Activated T-helper 2 cell treated with anti-CD3 and anti-CD28 coated beads, Interferon-gamma antibody, Interleukin-2, Interleukin-4, amounts not matched to agents 10 μg/mL and 5 μg/mL and 100 μg/mL, durations not matched to agents 14 hours and 24 hours and 36 hours (primary cell): ENCODE measurements at regions not wholly inside any gene's neighbourhood (a gene's known extent, or its start where the extent isn't known, plus 50 kb on each side); places are given as distances from the start of the nearest gene placed in this dataset.
"Not testable (repeated sequence)": the region's sequence is repeated elsewhere in the genome, so short reads cannot be mapped to it uniquely, and the experiment has no call there.

Source experiments
- DNase-seq: peaks from one replicate; pipeline ENCODE4 v3.0.0; 2021; ENCODE audit warnings: low spot score
- H3K27ac Mint-ChIP-seq: one replicate; pipeline ENCODE4 v1.8.0; 2021; ENCODE audit warnings: mixed read lengths
- H3K27me3 Mint-ChIP-seq: one replicate; pipeline ENCODE4 v1.8.0; 2021; ENCODE audit warnings: low read depth, mixed read lengths
- H3K36me3 Mint-ChIP-seq: one replicate; pipeline ENCODE4 v1.8.0; 2021; ENCODE audit warnings: low read depth, mixed read lengths
- H3K4me1 Mint-ChIP-seq: one replicate; pipeline ENCODE4 v1.8.0; 2021; ENCODE audit warnings: low read depth, mixed read lengths
- H3K4me3 Mint-ChIP-seq: one replicate; pipeline ENCODE4 v1.8.0; 2021; ENCODE audit warnings: low read depth, mild to moderate bottlenecking, moderate library complexity, mixed read lengths
- H3K9me3 Mint-ChIP-seq: one replicate; pipeline ENCODE4 v1.8.0; 2021; ENCODE audit warnings: mixed read lengths
- intact Hi-C: fragments of 100-400 bp; cut with micrococcal nuclease; formaldehyde crosslinking; loops from one replicate; pipeline ENCODE4 v1.15.1; 2023

- H3K4me3 Mint-ChIP-seq = no peak overlapping the region
- H3K27me3 Mint-ChIP-seq = no peaks in the 10 kb centered on the region
- H3K36me3 Mint-ChIP-seq = no peaks in the 10 kb centered on the region
- no peak for DNase-seq
- H3K27ac Mint-ChIP-seq = no peak overlapping the region
- intact Hi-C loops = no loop called here
- H3K4me1 Mint-ChIP-seq = peaks cover 2% of the 10 kb centered on the region
- peaks cover 6% of the 10 kb centered on the region for H3K9me3 Mint-ChIP-seq
Observed at GRCh38 chr6:84569882-84570281, 194.5 kb downstream of the TBX18 start.

- H3K4me1 Mint-ChIP-seq = no peaks in the 10 kb centered on the region
Observed at GRCh38 chr6:84568971-84569370, 195.4 kb downstream of the TBX18 start.

GRCh38 chr6:84565718-84566117, 198.7 kb downstream of the TBX18 start:
- not testable (repeated sequence) for H3K36me3 Mint-ChIP-seq, H3K9me3 Mint-ChIP-seq, H3K4me3 Mint-ChIP-seq

More at GRCh38 chr6:84568971-84569370, 195.4 kb downstream of the TBX18 start:
- no peaks in the 10 kb centered on the region for H3K27me3 Mint-ChIP-seq
- intact Hi-C loops = no loop called here
- H3K27ac Mint-ChIP-seq = no peak overlapping the region
- H3K36me3 Mint-ChIP-seq = no peaks in the 10 kb centered on the region
- H3K9me3 Mint-ChIP-seq = peaks cover 6% of the 10 kb centered on the region
- DNase-seq = no peak
- H3K4me3 Mint-ChIP-seq = no peak overlapping the region

DNA sequence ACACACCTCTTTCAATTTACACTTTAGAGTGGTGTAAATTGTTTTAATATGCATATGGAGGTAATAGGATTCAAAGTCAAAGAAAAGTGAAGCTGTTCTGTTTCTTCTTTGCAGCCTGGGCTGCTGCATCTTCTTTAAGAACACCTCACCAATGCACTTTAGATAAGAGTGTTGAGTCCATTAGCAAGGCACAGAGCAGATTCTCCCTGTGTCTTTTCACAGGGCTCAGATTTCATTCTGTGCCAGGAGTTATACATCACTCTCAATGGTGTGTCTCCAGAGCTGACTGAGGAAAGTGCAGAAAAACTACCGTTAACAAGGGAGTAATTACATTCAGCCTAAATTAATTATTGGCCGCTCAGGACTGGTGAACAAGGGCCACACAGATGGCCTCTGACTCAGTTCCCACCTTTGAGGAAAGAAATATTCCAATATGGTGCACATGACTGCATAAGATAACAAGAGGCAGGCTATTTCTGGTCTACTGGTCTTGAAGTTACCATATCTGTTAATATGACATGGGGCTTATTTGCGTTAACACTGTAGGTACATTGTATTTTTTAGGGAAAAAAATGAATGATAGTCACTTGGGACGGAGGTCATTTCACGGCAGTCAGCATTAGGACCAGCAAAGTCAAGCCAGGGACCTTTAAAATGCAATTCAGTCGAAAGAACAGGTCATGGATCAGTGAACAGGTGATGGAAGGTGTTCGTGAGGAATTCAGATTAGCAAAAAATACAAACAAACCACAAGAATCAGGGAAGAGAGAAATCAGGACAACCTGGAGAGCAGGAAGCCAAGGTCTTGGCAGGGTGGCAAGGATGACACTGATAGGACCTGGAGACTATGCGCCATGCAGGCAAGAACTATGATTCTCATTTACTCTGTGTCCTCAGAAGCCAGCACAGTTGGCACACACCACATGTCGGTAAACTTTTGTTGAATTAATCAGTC, 203.7 kb downstream of the TBX18 start:
- Mint-ChIP-seq H3K4me1 (no peaks in the 10 kb centered on the region), H3K4me3 (no peak overlapping the region), H3K36me3 (no peaks in the 10 kb centered on the region), H3K9me3 (no peaks in the 10 kb centered on the region), H3K27ac (no peak overlapping the region), H3K27me3 (no peaks in the 10 kb centered on the region)
- intact Hi-C loops = no loop called here
- DNase-seq = no peak

More at GRCh38 chr6:84565718-84566117, 198.7 kb downstream of the TBX18 start:
- DNase-seq, H3K27me3 Mint-ChIP-seq, H3K27ac Mint-ChIP-seq, H3K4me1 Mint-ChIP-seq, intact Hi-C loops: not testable (repeated sequence)

DNA sequence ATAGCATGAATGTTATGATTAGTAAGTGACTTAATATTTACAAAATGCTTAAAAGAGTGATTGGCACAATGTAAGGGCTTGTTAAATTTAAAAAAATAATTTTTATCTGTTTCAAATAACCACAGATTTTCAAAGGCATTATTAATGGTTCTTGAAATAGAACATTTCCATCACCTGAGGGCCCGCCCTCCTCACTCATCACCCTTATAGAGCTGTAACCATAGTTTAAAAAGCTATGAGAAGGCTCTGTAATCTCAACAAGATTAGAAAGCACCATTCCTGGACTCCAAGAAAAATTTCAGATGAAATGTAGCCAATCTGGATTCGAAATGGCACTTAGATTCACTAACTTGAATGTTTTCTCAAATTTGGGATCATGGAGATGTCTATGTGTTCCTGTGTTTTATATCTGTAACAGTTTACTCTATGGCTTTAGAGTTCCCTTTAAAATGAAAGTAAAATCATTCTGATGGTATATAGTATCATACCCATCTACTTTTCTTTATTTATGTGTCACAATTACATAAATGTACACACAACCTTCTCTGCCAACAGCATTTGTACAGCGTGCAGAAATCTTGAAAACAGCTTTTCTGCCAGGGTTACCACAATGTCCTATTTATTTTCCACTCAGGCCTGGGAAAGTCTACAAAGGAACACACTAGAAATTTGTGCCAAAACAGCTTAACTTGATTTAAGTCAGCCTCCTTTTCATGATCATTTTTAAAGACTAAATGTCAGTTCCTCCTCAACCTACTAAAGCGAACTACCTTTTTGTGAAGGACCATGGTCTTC, 207.7 kb downstream of the TBX18 start:
- no peak for DNase-seq
- H3K27me3 Mint-ChIP-seq = no peaks in the 10 kb centered on the region
- no peaks in the 10 kb centered on the region for H3K36me3 Mint-ChIP-seq
- H3K9me3 Mint-ChIP-seq = peaks cover 11% of the 10 kb centered on the region
- no peak overlapping the region for H3K27ac Mint-ChIP-seq
- no peaks in the 10 kb centered on the region for H3K4me1 Mint-ChIP-seq
- H3K4me3 Mint-ChIP-seq = no peak overlapping the region
- intact Hi-C loops = no loop called here

DNA sequence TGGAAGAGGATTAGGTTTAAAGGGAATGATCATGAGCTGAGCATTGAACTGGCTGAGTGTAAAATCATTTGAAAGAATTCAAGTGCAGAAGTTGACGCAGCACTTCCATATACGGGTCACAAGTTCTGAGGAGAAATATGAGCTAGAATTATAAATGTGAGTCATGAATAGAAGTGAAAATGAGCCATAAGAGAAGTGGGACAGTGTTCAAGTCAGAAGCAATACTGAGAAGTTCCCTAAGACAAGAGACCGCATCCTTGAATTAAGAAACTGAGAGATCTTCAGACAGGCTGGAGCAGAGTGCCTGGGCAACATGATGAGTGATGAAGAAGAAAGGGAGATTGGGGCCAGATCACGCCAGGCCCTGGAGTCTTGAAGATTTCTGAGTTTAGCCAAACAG, 209.7 kb downstream of the TBX18 start:
- intact Hi-C loops = no loop called here
- no peak overlapping the region for H3K4me3 Mint-ChIP-seq
- H3K27ac Mint-ChIP-seq = no peak overlapping the region
- no peaks in the 10 kb centered on the region for H3K36me3 Mint-ChIP-seq
- no peaks in the 10 kb centered on the region for H3K27me3 Mint-ChIP-seq
- no peak for DNase-seq
- no peaks in the 10 kb centered on the region for H3K4me1 Mint-ChIP-seq
- H3K9me3 Mint-ChIP-seq = peaks cover 16% of the 10 kb centered on the region

GRCh38 chr6:84554074-84554473, 210.3 kb downstream of the TBX18 start:
- H3K4me3 Mint-ChIP-seq = no peak overlapping the region
- no peak overlapping the region for H3K27ac Mint-ChIP-seq
- no peaks in the 10 kb centered on the region for H3K36me3 Mint-ChIP-seq
- H3K27me3 Mint-ChIP-seq = no peaks in the 10 kb centered on the region
- DNase-seq = no peak
- peaks cover 16% of the 10 kb centered on the region for H3K9me3 Mint-ChIP-seq
- no peaks in the 10 kb centered on the region for H3K4me1 Mint-ChIP-seq
- intact Hi-C loops = no loop called here

DNA sequence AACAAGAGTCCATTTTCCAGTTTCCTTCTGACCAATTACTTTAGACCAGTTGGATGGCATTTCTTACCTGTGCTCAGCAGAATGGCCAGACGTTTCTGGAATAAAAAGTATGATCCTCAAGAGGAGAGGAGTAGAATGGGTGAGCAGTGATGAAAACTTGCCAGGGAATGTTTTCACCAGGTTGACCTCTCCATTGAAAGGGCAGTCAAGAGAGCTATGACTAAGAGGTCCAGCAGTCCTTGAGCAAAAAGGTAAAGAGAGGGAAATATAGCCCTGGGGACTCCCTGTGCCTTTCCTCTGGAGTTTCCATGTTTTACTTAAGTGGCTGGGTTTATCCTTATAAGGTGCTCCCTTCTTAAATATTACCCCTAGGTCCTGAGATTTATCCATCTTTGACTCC, 210.9 kb downstream of the TBX18 start:
- Mint-ChIP-seq H3K27ac (no peak overlapping the region), H3K9me3 (peaks cover 16% of the 10 kb centered on the region), H3K4me1 (no peaks in the 10 kb centered on the region), H3K36me3 (no peaks in the 10 kb centered on the region), H3K4me3 (no peak overlapping the region), H3K27me3 (no peaks in the 10 kb centered on the region)
- intact Hi-C loops = no loop called here
- DNase-seq = no peak

DNA sequence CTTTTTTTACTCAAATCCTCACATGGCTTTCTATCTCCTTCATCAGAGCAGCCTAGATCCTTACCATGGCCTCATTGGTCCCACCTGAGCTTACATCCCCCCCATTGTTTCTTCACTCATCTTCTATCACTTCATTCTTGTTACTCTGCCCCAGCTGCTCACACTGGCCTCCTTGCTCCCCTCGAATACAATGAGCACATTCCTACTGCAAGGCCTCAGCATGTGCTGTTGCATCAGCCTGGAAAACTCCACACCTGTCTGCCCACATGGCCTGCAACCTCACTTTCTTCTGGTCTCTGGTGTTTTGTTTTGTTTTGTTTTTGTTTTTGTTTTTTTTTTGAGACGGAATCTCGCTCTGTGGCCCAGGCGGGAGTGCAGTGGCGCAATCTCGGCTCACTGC, 212.6 kb downstream of the TBX18 start:
- no peak overlapping the region for H3K4me3 Mint-ChIP-seq
- intact Hi-C loops = no loop called here
- peaks cover 16% of the 10 kb centered on the region for H3K9me3 Mint-ChIP-seq
- no peak for DNase-seq
- H3K27me3 Mint-ChIP-seq = no peaks in the 10 kb centered on the region
- H3K27ac Mint-ChIP-seq = no peak overlapping the region
- H3K4me1 Mint-ChIP-seq = no peaks in the 10 kb centered on the region
- no peaks in the 10 kb centered on the region for H3K36me3 Mint-ChIP-seq

DNA sequence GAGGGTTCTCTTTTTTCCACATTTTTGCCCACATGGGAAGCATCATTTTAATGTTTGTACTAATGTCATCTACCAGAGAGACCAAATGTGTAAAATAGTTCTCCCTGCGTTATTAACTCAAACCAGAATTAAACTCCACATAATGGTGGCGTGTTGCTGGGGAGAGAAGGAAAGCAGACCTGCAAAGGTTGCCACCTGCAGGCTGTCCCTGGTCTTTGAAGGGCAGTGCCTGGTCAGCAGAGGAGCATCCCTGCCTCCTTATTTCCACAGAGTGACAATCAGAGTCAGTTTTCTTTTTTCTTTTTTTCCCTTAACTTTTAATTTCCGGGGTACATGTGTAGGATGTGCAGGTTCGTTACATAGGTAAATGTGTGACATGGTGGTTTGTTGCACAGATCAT, 214.5 kb downstream of the TBX18 start:
- no peak for DNase-seq
- Mint-ChIP-seq H3K9me3 (peaks cover 16% of the 10 kb centered on the region), H3K27ac (no peak overlapping the region), H3K4me3 (no peak overlapping the region), H3K36me3 (no peaks in the 10 kb centered on the region), H3K27me3 (no peaks in the 10 kb centered on the region), H3K4me1 (no peaks in the 10 kb centered on the region)
- intact Hi-C loops = no loop called here

DNA sequence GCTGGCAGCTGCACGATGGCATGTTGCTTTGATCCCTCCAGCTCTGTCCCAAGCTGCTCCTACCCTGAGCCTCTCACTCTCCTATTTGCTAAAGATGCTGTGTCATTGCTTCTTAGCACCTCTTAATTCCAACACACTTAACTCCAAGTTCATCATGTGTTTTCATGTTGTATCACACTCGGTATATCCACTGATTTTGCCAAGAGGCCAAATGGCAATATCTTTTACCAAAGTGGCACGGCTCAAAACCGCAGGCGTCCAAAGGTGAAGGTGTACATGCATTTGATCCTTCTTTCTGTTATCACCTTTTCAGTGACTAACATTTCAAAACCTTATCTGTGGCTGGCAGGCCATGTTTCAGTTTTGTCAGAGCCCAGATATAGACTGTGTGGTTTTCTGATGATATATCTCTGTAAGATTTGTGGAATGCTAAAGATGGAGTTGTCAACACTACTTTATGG, 217.0 kb downstream of the TBX18 start:
- H3K4me1 Mint-ChIP-seq = no peaks in the 10 kb centered on the region
- no peak overlapping the region for H3K27ac Mint-ChIP-seq
- H3K9me3 Mint-ChIP-seq = peaks cover 6% of the 10 kb centered on the region
- H3K27me3 Mint-ChIP-seq = no peaks in the 10 kb centered on the region
- H3K36me3 Mint-ChIP-seq = no peaks in the 10 kb centered on the region
- intact Hi-C loops = no loop called here
- no peak overlapping the region for H3K4me3 Mint-ChIP-seq
- no peak for DNase-seq

DNA sequence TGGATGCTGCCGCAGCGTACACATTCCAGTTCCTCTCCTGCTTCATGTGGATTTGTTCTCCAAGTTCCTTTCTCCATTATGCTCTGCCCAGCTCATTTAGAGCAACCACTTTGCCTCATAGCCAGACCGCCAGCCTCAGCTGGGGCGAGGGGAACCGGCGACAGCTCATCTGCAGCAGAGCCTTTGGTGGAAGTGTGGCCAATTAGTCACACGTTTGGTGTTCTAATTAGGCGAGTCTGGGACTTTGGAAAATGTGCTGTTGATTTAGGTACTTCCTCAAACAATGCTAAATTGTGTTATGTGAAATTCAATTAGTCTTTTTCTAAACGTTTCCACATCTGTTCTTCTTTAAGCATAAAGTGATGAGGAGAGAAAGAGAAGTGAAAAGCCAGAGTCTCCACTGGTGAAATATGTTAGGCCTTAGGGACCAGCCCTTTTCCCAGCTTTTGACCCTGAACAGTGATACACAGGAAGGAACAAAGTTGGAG, 217.9 kb downstream of the TBX18 start:
- H3K9me3 Mint-ChIP-seq = peaks cover 3% of the 10 kb centered on the region
- DNase-seq = no peak
- H3K27ac Mint-ChIP-seq = no peak overlapping the region
- H3K27me3 Mint-ChIP-seq = no peaks in the 10 kb centered on the region
- H3K36me3 Mint-ChIP-seq = no peaks in the 10 kb centered on the region
- intact Hi-C loops = no loop called here
- H3K4me1 Mint-ChIP-seq = no peaks in the 10 kb centered on the region
- H3K4me3 Mint-ChIP-seq = no peak overlapping the region
